HG03442 (cell line): ENCODE measurements at regions not wholly inside any gene's neighbourhood (a gene's known extent, or its start where the extent isn't known, plus 50 kb on each side); places are given as distances from the start of the nearest gene placed in this dataset.
"Not testable (repeated sequence)": the region's sequence is repeated elsewhere in the genome, so short reads cannot be mapped to it uniquely, and the experiment has no call there.

ENCODE experiments used
- ATAC-seq: cut with Tn5 transposase; IDR thresholded peaks from one replicate; pipeline ENCODE4 v1.9.1; 2021; ENCODE audit warnings: mild to moderate bottlenecking, moderate library complexity; ENCODE audit not compliant: unreplicated experiment

- ATAC-seq, result no peak
These were observed 213.1 kb downstream of the TBC1D2B start for GRCh38 chr15:77864211-77865105.

- ATAC-seq, result no peak
These were observed 213.9 kb downstream of the TBC1D2B start for GRCh38 chr15:77863491-77864105.

- no peak for ATAC-seq
These were observed 214.8 kb downstream of the TBC1D2B start for GRCh38 chr15:77862651-77863104.

GRCh38 chr15:77861997-77862635 is 215.4 kb downstream of the TBC1D2B start:
- ATAC-seq, result not testable (repeated sequence)

- ATAC-seq, result no peak
These were observed 217.3 kb downstream of the TBC1D2B start for GRCh38 chr15:77860071-77860691.

- no peak for ATAC-seq
These were observed 217.9 kb downstream of the TBC1D2B start for GRCh38 chr15:77859491-77860060.

- ATAC-seq, result no peak
These were observed 218.6 kb downstream of the TBC1D2B start for GRCh38 chr15:77858792-77859490.

- no peak for ATAC-seq
These were observed 220.1 kb downstream of the TBC1D2B start for GRCh38 chr15:77857419-77857818.

GRCh38 chr15:77856705-77857346 is 220.7 kb downstream of the TBC1D2B start:
- ATAC-seq, result no peak

- ATAC-seq, result no peak
These were observed 221.6 kb downstream of the TBC1D2B start for GRCh38 chr15:77855871-77856270.

- no peak for ATAC-seq
These were observed 222.3 kb upstream of the LINGO1 start for GRCh38 chr15:77854980-77855379.

- no peak for ATAC-seq
These were observed 221.2 kb upstream of the LINGO1 start for GRCh38 chr15:77853910-77854309.

GRCh38 chr15:77853008-77853328 is 220.3 kb upstream of the LINGO1 start:
- ATAC-seq, result no peak

- ATAC-seq, result no peak
These were observed 219.7 kb upstream of the LINGO1 start for GRCh38 chr15:77852241-77853007.

- no peak for ATAC-seq
These were observed 219.0 kb upstream of the LINGO1 start for GRCh38 chr15:77851691-77852090.

GRCh38 chr15:77851086-77851485 is 218.4 kb upstream of the LINGO1 start:
- no peak for ATAC-seq

- ATAC-seq, result no peak
These were observed 214.3 kb upstream of the LINGO1 start for GRCh38 chr15:77846986-77847385.

- no peak for ATAC-seq
These were observed 213.6 kb upstream of the LINGO1 start for GRCh38 chr15:77846360-77846759.

- no peak for ATAC-seq
These were observed 212.2 kb upstream of the LINGO1 start for GRCh38 chr15:77844798-77845446.
